ENCODE measurements at regions not wholly inside any gene's neighbourhood (a gene's known extent, or its start where the extent isn't known, plus 50 kb on each side); places are given as distances from the start of the nearest gene placed in this dataset.

DNA sequence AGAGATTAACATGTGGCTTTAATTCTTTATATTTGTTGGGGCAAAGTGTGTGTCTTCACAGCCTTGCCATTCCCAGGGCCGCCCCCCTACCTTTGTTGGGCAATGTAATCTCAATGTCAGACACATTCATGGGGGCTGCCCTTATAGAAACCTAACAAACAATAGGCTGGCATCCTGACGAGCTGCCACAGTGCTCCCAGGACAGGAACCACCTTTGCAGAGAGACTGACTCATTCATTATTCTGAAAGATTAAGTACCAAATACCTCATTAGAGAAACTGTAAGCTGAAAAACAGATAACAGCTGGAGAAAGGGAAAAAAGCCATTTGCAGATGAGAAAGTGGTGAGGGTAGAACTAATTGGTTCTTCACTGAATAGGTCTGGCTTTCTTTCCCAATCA is 1587.5 kb upstream of the PIK3C3 start:
- TF ChIP-seq, protein P1, sequence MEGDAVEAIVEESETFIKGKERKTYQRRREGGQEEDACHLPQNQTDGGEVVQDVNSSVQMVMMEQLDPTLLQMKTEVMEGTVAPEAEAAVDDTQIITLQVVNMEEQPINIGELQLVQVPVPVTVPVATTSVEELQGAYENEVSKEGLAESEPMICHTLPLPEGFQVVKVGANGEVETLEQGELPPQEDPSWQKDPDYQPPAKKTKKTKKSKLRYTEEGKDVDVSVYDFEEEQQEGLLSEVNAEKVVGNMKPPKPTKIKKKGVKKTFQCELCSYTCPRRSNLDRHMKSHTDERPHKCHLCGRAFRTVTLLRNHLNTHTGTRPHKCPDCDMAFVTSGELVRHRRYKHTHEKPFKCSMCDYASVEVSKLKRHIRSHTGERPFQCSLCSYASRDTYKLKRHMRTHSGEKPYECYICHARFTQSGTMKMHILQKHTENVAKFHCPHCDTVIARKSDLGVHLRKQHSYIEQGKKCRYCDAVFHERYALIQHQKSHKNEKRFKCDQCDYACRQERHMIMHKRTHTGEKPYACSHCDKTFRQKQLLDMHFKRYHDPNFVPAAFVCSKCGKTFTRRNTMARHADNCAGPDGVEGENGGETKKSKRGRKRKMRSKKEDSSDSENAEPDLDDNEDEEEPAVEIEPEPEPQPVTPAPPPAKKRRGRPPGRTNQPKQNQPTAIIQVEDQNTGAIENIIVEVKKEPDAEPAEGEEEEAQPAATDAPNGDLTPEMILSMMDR (conservative IDR thresholded peaks at IDR 0.05; ENCODE audit: low read depth in 2 of 2) = no peak
- no peak for TF ChIP-seq CREB1 (CRISPR knock-in tag; IDR thresholded peaks at IDR 0.05; ENCODE audit: low read depth)

All from GM23338 (cell line).